ENCODE measurements at regions not wholly inside any gene's neighbourhood (a gene's known extent, or its start where the extent isn't known, plus 50 kb on each side); places are given as distances from the start of the nearest gene placed in this dataset.
"Not testable (repeated sequence)": the region's sequence is repeated elsewhere in the genome, so short reads cannot be mapped to it uniquely, and the experiment has no call there.

DNA sequence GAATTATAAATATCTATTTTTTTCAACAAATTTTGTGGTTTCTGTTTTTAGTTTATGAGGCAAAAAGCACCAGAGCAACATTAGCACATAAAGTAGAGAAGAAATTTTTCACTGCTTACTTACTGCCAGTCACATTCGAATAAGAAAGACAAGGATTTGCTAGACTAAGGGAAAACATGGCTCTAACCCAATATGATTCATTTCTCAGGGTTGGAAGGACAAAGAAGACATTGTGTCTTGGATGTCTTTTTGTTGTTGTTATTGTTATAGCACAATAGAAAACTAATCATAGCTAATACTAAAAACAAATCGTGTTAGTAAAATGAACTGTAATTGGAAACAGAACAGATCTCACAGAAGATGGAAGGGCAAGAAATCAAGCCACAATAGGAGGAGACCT is 90.9 kb upstream of the SLCO6A1 start:
- TF ChIP-seq POLR2A (IDR thresholded peaks at IDR 0.05) = no peak
- TF ChIP-seq, protein P1, sequence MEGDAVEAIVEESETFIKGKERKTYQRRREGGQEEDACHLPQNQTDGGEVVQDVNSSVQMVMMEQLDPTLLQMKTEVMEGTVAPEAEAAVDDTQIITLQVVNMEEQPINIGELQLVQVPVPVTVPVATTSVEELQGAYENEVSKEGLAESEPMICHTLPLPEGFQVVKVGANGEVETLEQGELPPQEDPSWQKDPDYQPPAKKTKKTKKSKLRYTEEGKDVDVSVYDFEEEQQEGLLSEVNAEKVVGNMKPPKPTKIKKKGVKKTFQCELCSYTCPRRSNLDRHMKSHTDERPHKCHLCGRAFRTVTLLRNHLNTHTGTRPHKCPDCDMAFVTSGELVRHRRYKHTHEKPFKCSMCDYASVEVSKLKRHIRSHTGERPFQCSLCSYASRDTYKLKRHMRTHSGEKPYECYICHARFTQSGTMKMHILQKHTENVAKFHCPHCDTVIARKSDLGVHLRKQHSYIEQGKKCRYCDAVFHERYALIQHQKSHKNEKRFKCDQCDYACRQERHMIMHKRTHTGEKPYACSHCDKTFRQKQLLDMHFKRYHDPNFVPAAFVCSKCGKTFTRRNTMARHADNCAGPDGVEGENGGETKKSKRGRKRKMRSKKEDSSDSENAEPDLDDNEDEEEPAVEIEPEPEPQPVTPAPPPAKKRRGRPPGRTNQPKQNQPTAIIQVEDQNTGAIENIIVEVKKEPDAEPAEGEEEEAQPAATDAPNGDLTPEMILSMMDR (IDR thresholded peaks at IDR 0.05) = no peak
- H3K9me3 ChIP-seq = peaks cover 0 to 6% (median 0%) of the 10 kb centered on the region in 3 donors
- H3K27ac ChIP-seq = no peak overlapping the region
- H3K36me3 ChIP-seq (replicated peaks in 1 of 2; ENCODE audit: insufficient read depth in 1 of 2, low read depth in 2 of 2) = no peaks in the 10 kb centered on the region
- ATAC-seq = no peak
- no peak overlapping the region for H3K4me3 ChIP-seq
- 54 to 60% methylated on average over 2 of the region's 2 CpGs for WGBS, 2 donors
- H3K4me1 ChIP-seq = no peaks in the 10 kb centered on the region
- H3K27me3 ChIP-seq = no peaks in the 10 kb centered on the region
- intact Hi-C loops (cut with DNase I) = loop anchor here (10.0 kb wide), 1 partner anchor 445 kb away; no protein-coding TSS in a partner anchor
- DNase-seq = no peak

DNA sequence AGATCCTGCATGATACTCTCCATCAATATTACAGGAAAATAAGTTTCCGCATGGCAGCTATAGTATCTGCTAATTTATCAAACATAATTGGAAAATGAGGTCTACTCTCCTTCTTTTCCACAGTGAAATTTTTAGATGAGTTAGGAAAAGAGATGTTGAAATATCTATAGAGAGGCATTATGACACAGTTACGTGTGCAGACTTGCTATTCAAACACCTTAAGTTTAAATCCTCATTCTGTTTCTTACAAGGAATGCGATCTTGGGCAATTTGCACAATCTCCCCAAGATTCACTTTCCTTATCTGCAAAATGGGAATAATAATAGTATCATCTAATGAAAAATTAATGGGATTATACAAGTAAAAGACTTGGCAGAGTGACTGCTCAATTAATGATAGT is 91.7 kb upstream of the SLCO6A1 start:
- Histone ChIP-seq H3K4me1 (no peaks in the 10 kb centered on the region), H3K4me3 (no peak overlapping the region), H3K27me3 (no peaks in the 10 kb centered on the region), H3K9me3 (peaks cover 0 to 6% (median 0%) of the 10 kb centered on the region in 3 donors), H3K36me3 (replicated peaks in 1 of 2; ENCODE audit: insufficient read depth in 1 of 2, low read depth in 2 of 2) (no peaks in the 10 kb centered on the region), H3K27ac (no peak overlapping the region)
- 91 to 92% methylated on average over 3 of the region's 3 CpGs for WGBS, 2 donors
- TF ChIP-seq, protein P1 (IDR thresholded peaks at IDR 0.05) = no peak
- no peak for TF ChIP-seq POLR2A (IDR thresholded peaks at IDR 0.05)
- ATAC-seq (no peak), DNase-seq (no peak)
- intact Hi-C loops (cut with DNase I) = no loop called here

DNA sequence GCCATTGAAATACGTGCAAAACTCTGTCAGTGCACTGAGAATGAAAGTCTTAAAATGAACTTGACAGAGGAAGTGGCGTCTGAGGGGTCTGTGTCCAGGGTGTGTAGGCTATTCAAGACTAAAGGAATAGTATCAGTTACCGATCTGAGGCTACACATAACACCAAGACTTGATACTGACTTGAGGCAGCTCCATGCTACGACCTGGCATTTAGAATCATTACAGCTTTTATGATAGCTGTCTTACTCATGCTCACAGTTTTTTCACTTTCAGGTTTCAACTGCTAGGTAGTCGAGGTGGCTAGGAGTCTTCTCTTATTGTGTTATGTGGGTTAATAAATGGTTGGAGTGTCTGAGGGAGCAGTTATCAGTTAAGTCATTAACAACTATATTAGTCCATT is 92.8 kb upstream of the SLCO6A1 start:
- Histone ChIP-seq H3K27me3 (no peaks in the 10 kb centered on the region), H3K36me3 (replicated peaks in 1 of 2; ENCODE audit: insufficient read depth in 1 of 2, low read depth in 2 of 2) (no peaks in the 10 kb centered on the region), H3K4me1 (no peaks in the 10 kb centered on the region), H3K27ac (no peak overlapping the region), H3K9me3 (peaks cover 0 to 6% (median 0%) of the 10 kb centered on the region in 3 donors), H3K4me3 (no peak overlapping the region)
- intact Hi-C loops (cut with DNase I) = no loop called here
- TF ChIP-seq, protein P1 (IDR thresholded peaks at IDR 0.05) = no peak
- TF ChIP-seq POLR2A (IDR thresholded peaks at IDR 0.05) = no peak
- 64 to 71% methylated on average over 5 of the region's 5 CpGs for WGBS, 2 donors
- ATAC-seq (no peak), DNase-seq (no peak)

DNA sequence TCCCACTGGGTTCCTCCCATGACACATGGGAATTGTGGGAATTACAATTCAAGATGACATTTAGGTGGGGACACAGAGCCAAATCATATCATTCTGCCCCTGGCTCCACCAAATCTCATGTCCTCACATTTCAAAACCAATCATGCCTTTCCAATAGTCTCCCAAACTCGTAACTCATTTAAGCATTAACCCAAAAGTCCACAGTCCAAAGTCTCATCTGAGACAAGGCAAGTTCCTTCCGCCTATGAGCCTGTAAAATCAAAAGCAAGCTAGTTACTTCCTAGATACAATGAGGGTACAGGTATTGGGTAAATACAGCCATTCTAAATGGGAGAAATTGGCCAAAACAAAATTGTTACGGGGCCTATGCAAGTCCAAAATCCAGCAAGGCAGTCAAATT is 93.8 kb upstream of the SLCO6A1 start:
- H3K4me3 ChIP-seq; H3K9me3 ChIP-seq; DNase-seq; ATAC-seq; H3K36me3 ChIP-seq (replicated peaks in 1 of 2; ENCODE audit: insufficient read depth in 1 of 2, low read depth in 2 of 2); H3K27ac ChIP-seq; intact Hi-C loops (cut with DNase I); H3K4me1 ChIP-seq; H3K27me3 ChIP-seq: not testable (repeated sequence)
- 60 to 83% methylated on average over 3 of the region's 3 CpGs for WGBS, 2 donors

DNA sequence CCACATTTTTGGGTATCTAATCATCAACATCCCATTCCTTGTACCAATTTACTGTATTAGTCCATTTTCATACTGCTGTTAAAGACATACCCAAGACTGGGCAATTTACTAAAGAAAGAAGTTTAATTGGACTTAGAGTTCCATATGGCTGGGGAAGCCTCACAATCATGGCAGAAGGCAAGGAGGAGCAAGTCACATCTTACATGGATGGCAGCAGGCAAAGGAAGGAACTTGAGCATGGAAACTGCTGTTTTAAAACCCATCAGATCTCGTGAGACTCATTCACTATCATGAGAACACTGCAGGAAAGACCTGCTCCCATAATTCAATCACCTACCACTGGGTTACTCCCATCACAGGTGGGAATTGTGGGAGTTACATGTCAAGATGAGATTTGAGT is 95.4 kb upstream of the SLCO6A1 start:
- H3K4me1 ChIP-seq = no peaks in the 10 kb centered on the region
- no peaks in the 10 kb centered on the region for H3K36me3 ChIP-seq (replicated peaks in 1 of 2; ENCODE audit: insufficient read depth in 1 of 2, low read depth in 2 of 2)
- DNase-seq = no peak
- H3K9me3 ChIP-seq = peaks cover 0 to 6% (median 0%) of the 10 kb centered on the region in 3 donors
- ATAC-seq = no peak
- TF ChIP-seq, protein P1 (IDR thresholded peaks at IDR 0.05) = no peak
- TF ChIP-seq POLR2A (IDR thresholded peaks at IDR 0.05) = no peak
- intact Hi-C loops (cut with DNase I) = no loop called here
- H3K27me3 ChIP-seq = no peaks in the 10 kb centered on the region
- H3K4me3 ChIP-seq = no peak overlapping the region
- WGBS, 2 donors = 47 to 63% methylated on average over 1 of the region's 1 CpG
- no peak overlapping the region for H3K27ac ChIP-seq

All from body of pancreas (tissue), 4 donors.